NCI-H1694 (cell line): ENCODE measurements at regions not wholly inside any gene's neighbourhood (a gene's known extent, or its start where the extent isn't known, plus 50 kb on each side); places are given as distances from the start of the nearest gene placed in this dataset.

Source experiments
- DNase-seq: peaks from one replicate; lab custom pipeline; 2025; lab: John Stamatoyannopoulos, UW

DNA sequence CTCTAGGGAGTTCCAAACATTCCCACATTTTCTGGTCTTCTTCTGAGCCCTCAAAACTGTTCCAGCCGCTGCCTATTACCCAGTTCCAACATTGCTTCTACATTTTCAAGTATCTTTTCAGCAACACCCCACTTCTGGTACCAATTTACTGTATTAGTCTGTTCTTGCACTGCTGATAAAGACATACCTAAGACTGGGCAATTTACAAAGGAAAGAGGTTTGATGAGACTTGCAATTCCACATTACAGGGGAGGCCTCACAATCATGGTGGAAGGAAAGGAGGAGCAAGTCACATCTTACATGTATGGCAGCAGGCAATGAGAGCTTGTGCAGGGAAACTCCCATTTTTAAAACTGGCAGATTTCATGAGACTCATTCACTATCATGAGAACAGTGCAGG is 629.1 kb upstream of the NR2F2 start:
- no peak for DNase-seq

DNA sequence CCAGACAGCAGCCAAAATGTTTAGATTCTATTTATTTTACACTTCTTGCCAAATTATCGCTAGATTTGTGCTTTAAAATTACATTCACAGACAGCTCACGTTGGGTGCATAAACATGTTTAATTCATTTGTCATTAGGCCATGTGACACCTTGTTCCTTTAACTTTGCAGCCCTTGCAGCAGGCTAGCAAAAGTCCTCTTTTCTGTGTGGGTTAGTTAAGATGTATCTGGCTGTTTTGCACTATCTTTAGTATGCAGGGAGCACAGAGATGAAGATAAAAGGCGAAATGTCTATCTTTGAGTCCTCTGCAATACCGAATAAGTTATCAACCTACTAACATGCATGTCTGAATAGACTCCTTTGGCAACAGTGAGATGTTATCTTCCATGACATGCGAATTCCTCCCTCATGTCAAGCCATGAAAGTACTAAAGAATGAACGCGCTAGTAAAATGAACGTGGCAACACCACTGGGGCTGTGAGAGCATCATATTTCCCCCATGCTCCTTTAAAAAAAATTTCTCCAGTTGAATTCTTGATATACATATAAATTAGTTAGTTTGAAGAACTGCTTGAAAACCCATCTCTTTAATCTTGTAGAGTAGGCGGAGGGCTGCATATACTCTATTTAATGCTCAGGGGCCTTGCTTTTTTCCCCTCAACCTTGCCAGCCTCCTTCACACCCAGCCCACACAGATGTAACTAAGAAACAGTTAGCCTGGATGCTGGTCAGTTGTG is 620.4 kb upstream of the NR2F2 start:
- no peak for DNase-seq

DNA sequence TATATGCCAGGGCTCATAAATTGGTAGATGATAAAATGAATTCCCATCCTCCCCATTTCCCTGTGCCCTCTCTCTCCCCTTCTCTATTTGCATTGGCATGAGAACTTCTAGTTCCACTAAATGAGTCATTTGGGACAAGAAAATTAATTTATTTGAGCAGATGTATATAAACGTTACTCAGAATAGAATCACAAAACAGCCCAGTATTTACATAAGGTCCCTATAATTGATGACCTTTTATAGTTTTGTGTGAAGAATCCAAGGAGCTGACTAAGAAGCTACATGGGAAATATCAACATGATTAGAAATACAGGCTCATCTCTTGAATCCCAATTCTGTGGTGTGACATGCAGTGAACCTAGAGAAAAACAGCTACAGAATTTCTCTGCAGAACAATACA is 617.7 kb upstream of the NR2F2 start:
- no peak for DNase-seq

GRCh38 chr15:95713324-95713723 is 617.2 kb upstream of the NR2F2 start:
- DNase-seq, result no peak

DNA sequence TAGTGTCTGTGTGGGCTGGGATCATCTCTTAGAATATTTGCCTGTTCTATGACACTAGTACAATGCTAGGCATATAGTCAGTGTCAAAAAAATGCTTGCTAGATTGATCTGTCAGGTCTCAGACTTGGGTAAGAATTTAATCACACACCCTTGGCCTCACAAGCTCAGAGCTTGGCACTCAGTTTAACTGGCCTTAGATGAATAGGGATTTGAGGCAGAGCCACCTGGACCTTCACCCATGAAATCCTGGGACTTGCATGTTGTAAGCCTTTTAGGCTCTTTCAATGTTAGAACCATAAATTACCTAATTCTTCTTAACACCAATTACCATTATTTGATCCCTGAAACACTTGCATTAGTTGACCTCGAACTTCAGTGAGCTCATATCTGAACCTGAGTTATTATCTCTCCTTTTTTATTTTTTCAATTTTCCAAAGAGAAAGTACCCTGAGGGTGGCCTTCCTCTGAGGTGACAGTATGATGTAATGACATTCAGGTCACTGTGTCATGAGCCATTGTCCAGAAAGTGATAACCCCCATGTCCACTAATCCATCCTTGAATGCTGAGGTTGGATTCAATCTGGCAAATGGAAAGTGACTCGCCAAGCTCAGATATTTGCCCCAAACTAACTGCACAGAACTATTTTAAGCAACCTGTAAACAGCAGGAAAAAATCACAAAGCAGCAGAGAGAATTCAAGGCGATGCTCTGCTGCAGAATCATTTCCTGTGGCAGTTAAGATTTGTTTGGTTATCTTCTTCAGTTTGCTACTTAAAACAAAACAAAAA is 615.2 kb upstream of the NR2F2 start:
- DNase-seq, result no peak

- DNase-seq, result no peak
Observed at GRCh38 chr15:95715906-95716656, 614.4 kb upstream of the NR2F2 start.

DNA sequence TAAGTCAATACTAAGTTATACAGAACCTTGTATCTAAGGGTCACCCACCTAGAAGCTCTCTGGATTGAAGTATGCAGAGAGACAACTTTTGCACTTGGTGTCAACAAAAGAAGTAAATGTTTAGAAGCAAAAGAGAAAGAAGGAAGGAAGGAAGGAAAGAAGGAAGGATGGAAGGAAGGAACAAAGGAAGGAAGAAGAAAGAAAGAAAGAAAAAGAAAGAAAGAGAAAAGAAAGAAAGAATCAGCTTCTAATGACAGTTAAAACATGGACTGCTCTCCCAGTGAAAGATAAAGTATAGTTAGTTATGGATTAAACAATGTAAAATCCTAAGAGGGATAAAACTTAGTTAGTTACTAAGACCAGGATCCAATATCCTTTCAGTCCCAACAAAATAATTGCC is 613.8 kb upstream of the NR2F2 start:
- DNase-seq, result no peak

DNA sequence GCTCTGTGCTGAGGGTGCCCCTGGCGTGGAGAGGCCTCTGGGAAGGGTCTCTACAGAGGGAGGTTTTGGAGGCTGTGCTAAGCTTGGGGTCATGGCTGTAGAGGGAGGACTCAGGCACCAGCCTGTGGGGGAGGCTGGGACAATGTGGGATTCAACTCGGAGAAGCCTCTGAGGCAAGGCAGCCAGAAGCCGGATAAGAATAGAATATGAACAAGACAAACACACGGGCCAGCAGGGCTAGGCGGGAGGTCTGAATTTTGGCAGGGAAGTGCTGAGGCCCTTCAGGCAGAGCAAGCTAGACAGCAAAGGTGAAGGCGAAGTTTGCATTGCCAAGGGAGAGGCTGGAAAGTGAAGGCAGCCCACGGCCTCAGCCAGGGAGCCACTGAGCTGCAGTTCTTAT is 612.1 kb upstream of the NR2F2 start:
- DNase-seq, result no peak

GRCh38 chr15:95724908-95725633 is 605.4 kb upstream of the NR2F2 start:
- no peak for DNase-seq

DNA sequence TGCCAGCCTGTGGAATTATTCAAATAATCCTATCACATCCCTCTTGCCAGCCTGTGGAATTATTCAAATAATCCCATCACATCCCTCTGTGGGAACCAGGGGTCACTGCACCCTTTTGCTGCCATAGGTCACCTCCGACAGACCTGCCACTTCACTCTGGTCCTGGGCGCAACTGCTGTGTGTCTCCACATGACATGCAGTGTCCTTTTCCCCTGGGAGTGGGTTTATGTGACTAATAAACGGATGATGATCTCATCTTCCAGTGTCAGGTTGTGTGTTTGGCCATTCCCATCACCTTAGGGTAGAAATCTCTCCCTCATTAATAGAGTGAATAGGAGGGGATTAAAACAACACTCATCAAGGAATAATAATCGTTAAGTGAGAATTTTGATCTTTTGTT is 603.6 kb upstream of the NR2F2 start:
- DNase-seq, result no peak

- DNase-seq, result no peak
Observed at GRCh38 chr15:95733931-95734330, 596.6 kb upstream of the NR2F2 start.

DNA sequence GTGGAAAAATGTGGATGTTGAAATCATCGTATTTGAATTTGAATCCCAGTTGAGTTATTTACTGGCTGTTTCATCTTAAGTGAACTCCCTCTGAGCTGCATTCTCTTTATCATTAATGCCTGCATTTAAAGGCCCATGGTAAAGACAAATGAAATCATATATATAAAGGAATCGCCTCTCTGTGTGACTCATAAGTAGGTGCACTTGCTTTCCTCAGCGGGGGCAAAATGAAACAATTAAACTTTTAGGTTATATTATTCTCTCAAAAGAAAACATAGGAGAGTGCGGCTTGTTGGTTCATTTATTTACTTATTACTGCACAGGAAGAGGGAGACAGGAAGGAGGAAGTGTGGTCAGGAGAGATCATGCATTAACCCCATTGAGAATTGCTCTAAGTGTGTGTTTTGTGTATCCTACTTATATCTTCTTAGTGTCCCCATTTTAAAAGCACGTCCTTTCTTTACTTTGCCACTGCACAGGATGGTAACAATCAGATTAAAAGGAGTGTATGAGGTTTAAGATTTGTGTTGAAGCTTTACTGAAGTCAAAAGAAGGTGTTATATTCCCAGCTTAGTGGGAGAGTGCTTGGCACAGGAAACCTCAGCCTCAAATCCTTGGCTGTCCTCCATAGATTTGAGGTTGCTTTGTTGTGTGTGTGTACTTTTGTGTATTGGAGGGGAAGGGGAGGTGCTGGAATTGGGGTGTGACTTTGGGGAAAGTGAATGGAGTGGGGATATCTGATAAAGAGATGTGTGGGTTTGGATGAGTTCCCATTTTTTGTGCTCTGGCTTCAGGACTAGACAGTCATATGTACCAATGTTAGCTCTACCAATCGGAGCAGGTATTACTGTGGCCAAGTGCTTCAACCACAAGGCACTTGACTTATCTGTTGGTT is 595.8 kb upstream of the NR2F2 start:
- DNase-seq, result no peak

DNA sequence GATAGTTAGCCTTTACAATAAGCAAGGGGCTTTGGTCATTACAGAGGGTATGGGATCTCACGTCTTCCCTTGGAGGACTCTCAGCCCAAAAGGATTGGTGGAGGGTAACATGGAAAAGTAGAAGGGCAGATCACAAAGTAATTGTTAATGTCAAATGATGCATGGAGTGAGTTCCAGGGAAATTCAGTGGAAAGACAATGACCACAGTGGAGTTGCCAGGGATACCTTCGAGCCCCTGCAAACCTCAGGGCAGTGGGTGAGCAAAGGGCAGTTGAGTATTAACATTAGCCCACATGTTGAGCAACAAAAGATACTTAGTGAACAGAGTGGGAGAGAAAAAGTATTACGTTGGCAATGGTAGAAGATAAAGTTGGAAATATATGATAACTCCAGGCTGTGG is 593.4 kb upstream of the NR2F2 start:
- no peak for DNase-seq

DNA sequence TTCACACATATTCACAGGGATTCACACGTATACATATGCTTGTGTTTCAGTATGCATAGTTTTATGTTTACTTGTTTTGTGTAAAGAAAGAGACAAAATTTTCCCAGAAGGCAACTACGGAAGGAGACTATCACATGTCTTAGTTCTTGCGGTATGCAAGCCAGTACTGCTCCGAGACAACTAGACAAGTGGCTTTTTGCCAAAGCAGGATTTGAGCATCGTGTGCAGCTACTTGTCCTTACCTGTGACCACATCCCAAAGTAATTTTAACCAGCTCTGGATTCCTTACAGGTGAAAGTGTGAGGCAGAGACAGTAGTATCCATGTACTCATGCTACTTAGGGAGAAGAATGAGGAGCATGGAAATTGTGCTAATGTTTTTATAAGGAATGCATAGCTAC is 591.4 kb upstream of the NR2F2 start:
- no peak for DNase-seq

DNA sequence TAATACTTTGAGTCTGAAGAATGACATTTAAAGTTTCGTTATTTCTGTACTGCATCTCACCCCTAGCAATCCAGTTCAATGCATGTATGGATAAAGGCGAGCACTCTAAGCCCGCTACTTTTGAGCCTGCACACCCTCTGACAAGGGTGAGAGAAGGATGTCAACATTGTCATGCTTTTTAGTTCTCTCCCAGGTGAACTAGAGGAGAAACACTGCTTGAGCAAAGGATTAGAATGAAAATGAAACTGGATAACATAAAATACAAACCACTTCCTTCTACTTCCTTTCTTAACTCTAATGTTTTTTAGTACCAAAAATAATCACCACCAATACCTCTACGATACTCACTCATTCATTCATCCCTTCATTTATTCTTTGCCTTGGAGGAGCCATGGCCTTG is 588.7 kb upstream of the NR2F2 start:
- DNase-seq, result no peak

DNA sequence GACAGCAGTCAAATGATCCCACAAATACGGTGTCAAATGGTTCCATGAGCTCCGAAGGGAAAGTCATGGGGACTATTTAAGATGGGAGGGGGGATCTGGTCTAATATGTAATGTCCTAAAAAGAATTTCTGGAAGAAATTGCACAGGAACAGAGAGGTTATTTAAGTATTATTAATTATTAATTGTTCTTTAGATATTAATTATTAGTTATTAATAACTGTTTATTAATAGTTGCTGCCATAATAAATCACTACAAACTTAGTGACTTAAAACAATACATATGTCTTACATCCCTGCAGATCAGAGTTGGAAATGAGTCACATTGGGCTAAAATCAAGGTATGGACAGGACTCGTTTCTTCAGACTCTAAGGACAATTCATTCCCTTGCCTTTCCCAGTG is 588.2 kb upstream of the NR2F2 start:
- no peak for DNase-seq

DNA sequence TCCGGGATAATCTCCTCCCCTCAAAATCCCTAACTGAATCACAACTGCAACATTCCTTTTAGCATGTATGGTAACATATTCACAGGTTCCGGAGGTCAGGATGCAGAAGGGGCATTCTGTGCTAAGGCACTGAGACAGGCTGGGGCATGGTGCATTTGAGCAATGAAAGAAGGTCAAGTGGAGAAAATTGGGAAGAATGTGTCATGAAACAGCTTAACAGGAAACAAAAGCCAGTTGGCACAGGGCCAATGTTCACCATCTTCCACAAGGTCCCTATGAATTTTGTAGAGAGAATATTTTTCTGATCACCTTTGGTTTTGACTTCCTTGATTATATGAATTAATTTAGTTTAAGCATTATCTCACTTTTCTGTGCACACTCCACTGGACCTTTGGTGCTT is 587.7 kb upstream of the NR2F2 start:
- no peak for DNase-seq

DNA sequence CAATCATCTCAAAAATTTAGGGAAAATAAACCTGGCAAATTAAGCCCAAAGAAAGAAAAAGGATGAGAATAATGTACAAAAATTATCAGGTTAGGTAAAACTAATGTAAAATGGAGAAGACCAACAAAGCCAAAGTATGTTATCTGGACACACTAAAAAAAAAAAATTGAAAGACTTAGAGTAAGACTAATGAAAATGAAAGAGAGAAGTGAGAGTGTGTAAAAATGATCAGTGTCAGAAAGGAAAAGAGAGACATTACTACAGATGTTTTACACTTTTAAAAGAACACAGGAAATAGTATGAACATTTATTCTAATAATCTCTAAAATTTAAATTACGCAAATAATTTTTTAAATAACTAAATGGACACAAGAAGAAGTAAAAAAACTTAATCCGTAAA is 573.3 kb upstream of the NR2F2 start:
- no peak for DNase-seq

DNA sequence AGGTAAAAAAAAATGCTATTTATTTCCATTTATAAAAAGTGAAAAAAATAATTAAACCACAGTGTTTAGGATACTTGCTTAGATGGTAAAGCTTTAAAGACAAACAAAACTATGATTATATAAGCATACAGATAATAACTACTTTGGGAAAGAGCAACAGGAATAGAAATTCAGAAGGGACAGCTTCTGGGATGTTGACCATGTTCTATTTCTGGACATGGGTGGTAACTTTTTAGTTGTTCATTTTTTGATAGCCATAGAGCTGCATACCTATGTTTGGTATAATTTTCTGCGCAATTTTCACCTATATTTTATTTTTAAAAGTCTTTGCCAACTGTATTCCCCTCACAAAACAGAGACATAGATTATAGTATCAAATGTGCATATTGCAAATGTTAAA is 572.0 kb upstream of the NR2F2 start:
- DNase-seq, result no peak

DNA sequence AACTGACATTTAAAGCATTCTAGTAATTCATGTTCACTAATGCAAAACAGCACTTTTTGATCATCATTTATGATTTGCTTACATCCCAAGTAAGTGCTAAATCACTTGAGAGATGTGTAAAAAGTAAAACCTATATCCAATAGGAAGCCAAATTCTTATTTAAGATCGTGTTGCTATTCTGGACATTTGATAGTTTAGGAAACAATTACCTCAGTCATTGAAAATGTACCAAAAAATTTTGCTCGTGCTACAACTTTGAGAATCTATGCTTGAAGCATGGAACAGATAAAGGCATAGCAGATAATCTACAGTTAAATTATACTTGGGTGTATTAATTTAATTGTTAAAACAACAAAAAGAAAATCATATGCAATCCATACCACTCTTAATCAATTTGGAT is 571.6 kb upstream of the NR2F2 start:
- DNase-seq, result no peak

DNA sequence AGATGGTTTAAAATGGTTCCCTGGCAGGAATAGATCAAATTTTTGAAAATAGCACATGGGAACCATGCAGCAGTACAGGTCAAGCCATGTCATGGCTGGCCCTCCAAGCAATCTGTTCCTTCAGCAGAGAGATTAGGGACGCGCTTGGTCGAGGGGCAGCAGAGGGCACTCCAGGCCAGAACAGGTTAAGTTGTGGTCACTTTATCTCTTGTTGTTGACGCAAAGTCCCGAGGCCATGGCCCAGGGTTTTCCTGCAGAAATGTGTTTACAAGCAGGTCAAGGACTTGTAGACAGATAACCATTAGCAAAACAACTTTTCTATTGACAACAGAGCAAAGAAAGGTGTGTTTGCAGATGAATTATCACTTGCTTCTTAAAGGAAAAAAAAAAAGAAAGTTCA is 570.0 kb upstream of the NR2F2 start:
- DNase-seq, result no peak
